SK-N-SH treated with all-trans-retinoic acid at 6 μM for 48 hours (cell line): ENCODE measurements at regions not wholly inside any gene's neighbourhood (a gene's known extent, or its start where the extent isn't known, plus 50 kb on each side); places are given as distances from the start of the nearest gene placed in this dataset.

Experiments
- ATAC-seq: fragments of 200-7000 bp; cut with Tn5 transposase; 3 replicates; pipeline ENCODE4 v1.9.1; 2020; ENCODE audit warnings: mild to moderate bottlenecking, moderate library complexity
- ARNTL ChIP-seq: fragments of 450-650 bp; formaldehyde crosslinking; IDR thresholded peaks from 2 replicates; pipeline ENCODE4 v1.5.0; 2020; ENCODE audit warnings: low read depth, mild to moderate bottlenecking, moderate library complexity, borderline replicate concordance
- CSDC2 ChIP-seq: fragments of 250-450 bp; sonication (Bioruptor Pico); IDR thresholded peaks from 2 replicates; pipeline ENCODE4 v1.5.0; 2020; ENCODE audit warnings: mild to moderate bottlenecking, moderate library complexity
- ESRRG ChIP-seq: fragments of 250-450 bp; sonication (Bioruptor Pico); IDR thresholded peaks from 2 replicates; pipeline ENCODE4 v1.6.1; 2021; ENCODE audit warnings: mild to moderate bottlenecking
- GLIS3 ChIP-seq: fragments of 250-450 bp; sonication (Bioruptor Pico); IDR thresholded peaks from 2 replicates; pipeline ENCODE4 v1.5.0; 2020; ENCODE audit warnings: mild to moderate bottlenecking, moderate library complexity
- ISL1 ChIP-seq: fragments of 250-450 bp; sonication (Bioruptor Pico); IDR thresholded peaks from 2 replicates; pipeline ENCODE4 v2.1.2; 2022; ENCODE audit warnings: mild to moderate bottlenecking, moderate library complexity
- OSR1 ChIP-seq: fragments of 250-450 bp; sonication (Bioruptor Pico); IDR thresholded peaks from 2 replicates; pipeline ENCODE4 v1.8.0; 2022; ENCODE audit warnings: moderate library complexity, mild to moderate bottlenecking, inconsistent platforms
- PATZ1 ChIP-seq: fragments of 250-450 bp; sonication (Bioruptor Pico); IDR thresholded peaks from 2 replicates; pipeline ENCODE4 v1.8.0; 2020; ENCODE audit warnings: mild to moderate bottlenecking, moderate library complexity, borderline replicate concordance
- POU6F1 ChIP-seq: fragments of 250-450 bp; sonication (Bioruptor Pico); IDR thresholded peaks from 2 replicates; pipeline ENCODE4 v1.8.0; 2021; ENCODE audit warnings: low read depth, mild to moderate bottlenecking, moderate library complexity, borderline replicate concordance
- PPARA ChIP-seq: fragments of 250-450 bp; sonication (Bioruptor Pico); IDR thresholded peaks from 2 replicates; pipeline ENCODE4 v1.5.0; 2020; ENCODE audit warnings: mild to moderate bottlenecking, borderline replicate concordance
- RARB ChIP-seq: fragments of 250-450 bp; sonication (Bioruptor Pico); IDR thresholded peaks from 2 replicates; pipeline ENCODE4 v1.8.0; 2021; ENCODE audit warnings: mild to moderate bottlenecking, moderate library complexity
- SNAI2 ChIP-seq: fragments of 250-450 bp; sonication (Bioruptor Pico); IDR thresholded peaks from 2 replicates; pipeline ENCODE4 v1.5.0; 2020; ENCODE audit warnings: mild to moderate bottlenecking, moderate library complexity
- TCF4 ChIP-seq: fragments of 250-450 bp; sonication (Bioruptor Pico); IDR thresholded peaks from 2 replicates; pipeline ENCODE4 v1.8.0; 2021; ENCODE audit warnings: mild to moderate bottlenecking, moderate library complexity, borderline replicate concordance
- TOX ChIP-seq: fragments of 250-450 bp; sonication (Bioruptor Pico); IDR thresholded peaks from 2 replicates; pipeline ENCODE4 v1.8.0; 2021; ENCODE audit warnings: mild to moderate bottlenecking, moderate library complexity, borderline replicate concordance
- TSHZ2 ChIP-seq: fragments of 250-450 bp; sonication (Bioruptor Pico); IDR thresholded peaks from 2 replicates; pipeline ENCODE4 v1.5.0; 2020; ENCODE audit warnings: mild to moderate bottlenecking, moderate library complexity
- ZC3H10 ChIP-seq: fragments of 250-450 bp; sonication (Bioruptor Pico); IDR thresholded peaks from 2 replicates; pipeline ENCODE4 v1.5.1; 2021; ENCODE audit warnings: mild to moderate bottlenecking, moderate library complexity
- ZFP3 ChIP-seq: fragments of 250-450 bp; sonication (Bioruptor Pico); IDR thresholded peaks from 2 replicates; pipeline ENCODE4 v1.5.0; 2020; ENCODE audit warnings: mild to moderate bottlenecking, moderate library complexity
- ZFP30 ChIP-seq: fragments of 450-650 bp; formaldehyde crosslinking; IDR thresholded peaks from 2 replicates; pipeline ENCODE4 v1.5.0; 2022; ENCODE audit warnings: mild to moderate bottlenecking, moderate library complexity
- ZNF70 ChIP-seq: fragments of 450-650 bp; formaldehyde crosslinking; IDR thresholded peaks from 2 replicates; pipeline ENCODE4 v1.5.0; 2020; ENCODE audit warnings: mild to moderate bottlenecking, moderate library complexity
- TF ChIP-seq, protein P1 (sequence below): fragments of 250-450 bp; sonication (Bioruptor Pico); IDR thresholded peaks from 2 replicates; pipeline ENCODE4 v1.5.1; 2021; ENCODE audit warnings: mild to moderate bottlenecking, moderate library complexity

- TF ChIP-seq TCF4 (CRISPR knock-in tag) (no peak), ZC3H10 (CRISPR knock-in tag) (no peak), GLIS3 (CRISPR knock-in tag) (no peak), RARB (CRISPR knock-in tag) (no peak)
- ATAC-seq = no peak
These were observed 245.3 kb downstream of the POLR1F start for GRCh38 chr7:19463581-19463980.

DNA sequence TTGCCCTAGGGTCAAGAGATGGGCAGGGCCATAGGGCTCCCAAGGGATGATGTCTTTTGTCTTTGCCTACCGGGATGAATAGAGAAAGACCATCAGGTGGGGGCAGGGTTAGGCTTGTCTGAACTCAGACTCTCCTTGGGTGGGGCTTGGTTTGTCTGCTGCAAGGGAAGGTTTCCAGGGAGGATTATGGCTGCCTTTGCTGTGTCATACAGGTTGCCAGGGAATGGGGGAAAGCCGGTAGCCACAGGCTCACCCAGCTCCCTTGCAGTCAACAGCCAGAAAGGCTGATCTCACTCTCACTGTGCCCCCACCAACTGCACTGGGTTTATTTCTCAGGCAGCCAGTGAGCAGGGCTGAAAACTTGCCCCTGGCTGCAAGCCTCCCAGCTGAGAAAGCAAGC, 253.2 kb downstream of the POLR1F start:
- no peak for ATAC-seq
- TF ChIP-seq GLIS3 (CRISPR knock-in tag) (no peak), ZC3H10 (CRISPR knock-in tag) (no peak), ARNTL (CRISPR knock-in tag) (no peak), ZFP3 (CRISPR knock-in tag) (no peak), PPARA (CRISPR knock-in tag) (no peak), TCF4 (CRISPR knock-in tag) (no peak), ESRRG (CRISPR knock-in tag) (no peak), POU6F1 (CRISPR knock-in tag) (no peak), RARB (CRISPR knock-in tag) (no peak), TOX (CRISPR knock-in tag) (no peak), OSR1 (CRISPR knock-in tag) (no peak), ZNF70 (CRISPR knock-in tag) (no peak), ISL1 (no peak), CSDC2 (CRISPR knock-in tag) (no peak)
- TF ChIP-seq, protein P1, sequence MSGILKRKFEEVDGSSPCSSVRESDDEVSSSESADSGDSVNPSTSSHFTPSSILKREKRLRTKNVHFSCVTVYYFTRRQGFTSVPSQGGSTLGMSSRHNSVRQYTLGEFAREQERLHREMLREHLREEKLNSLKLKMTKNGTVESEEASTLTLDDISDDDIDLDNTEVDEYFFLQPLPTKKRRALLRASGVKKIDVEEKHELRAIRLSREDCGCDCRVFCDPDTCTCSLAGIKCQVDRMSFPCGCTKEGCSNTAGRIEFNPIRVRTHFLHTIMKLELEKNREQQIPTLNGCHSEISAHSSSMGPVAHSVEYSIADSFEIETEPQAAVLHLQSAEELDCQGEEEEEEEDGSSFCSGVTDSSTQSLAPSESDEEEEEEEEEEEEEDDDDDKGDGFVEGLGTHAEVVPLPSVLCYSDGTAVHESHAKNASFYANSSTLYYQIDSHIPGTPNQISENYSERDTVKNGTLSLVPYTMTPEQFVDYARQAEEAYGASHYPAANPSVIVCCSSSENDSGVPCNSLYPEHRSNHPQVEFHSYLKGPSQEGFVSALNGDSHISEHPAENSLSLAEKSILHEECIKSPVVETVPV (CRISPR knock-in tag) = no peak
- TF ChIP-seq, all 23 proteins: peak for 0

DNA sequence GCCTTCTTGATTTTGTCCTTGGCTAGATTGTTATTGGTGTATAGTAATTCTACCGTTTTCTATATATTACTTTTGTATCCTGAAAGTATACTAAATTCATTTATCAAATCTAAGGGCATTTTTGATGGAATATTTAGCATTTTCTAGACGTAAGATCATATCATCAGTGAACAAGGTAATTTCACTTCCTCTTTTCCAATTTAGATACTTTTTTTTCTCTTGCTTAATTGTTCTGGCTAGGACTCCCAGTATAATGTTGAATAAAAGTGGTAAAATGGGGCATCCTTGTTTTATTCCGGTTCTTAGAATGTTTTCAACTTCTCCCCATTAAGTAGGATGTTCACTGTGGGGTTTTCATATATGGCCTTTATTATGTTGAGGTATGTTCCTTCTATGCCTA, 260.7 kb downstream of the POLR1F start:
- no peak for ATAC-seq
- TF ChIP-seq OSR1 (CRISPR knock-in tag) (no peak), ZFP30 (CRISPR knock-in tag) (no peak), ZNF70 (CRISPR knock-in tag) (no peak), PATZ1 (CRISPR knock-in tag) (no peak)

DNA sequence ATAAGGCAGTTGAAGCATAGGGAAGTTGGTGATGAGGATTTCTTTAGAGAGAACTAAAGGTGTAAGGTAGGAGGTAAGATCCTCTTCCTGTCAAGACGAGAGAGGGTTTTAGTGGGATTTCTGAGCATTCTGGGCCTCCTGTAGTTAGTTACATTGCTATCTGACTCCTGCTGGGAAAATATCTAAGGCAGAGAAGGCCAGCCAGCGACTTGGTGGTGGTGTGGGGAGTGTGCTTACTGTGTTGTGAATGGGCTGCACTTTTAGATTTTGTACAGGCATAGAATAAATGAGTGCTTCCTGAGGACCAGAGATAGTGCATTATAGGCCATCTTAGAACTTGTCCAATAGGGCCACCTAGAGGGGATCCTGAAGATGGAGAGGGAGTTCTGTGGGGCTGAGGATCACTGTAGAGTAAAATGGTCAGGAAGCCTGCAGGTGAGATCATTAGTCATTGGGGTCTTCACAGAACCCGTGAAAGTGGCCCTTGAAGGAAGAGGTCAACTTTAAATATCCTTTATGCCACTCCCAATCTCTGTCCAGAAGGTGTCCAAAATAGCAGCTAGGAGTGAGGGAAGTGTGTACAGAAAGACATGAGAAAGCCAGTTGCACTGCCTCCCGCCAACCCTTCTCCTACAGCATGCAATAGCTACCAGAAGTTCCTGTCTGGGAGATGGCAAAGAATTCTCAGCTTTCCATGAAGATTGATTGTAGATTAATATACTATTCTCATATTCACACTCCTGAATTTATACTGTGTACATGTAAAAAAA, 266.6 kb downstream of the POLR1F start:
- ATAC-seq = peak; percentile 97
- TF ChIP-seq TSHZ2 (CRISPR knock-in tag) (no peak), OSR1 (CRISPR knock-in tag) (no peak), ZC3H10 (CRISPR knock-in tag) (no peak), ZNF70 (CRISPR knock-in tag) (no peak), ESRRG (CRISPR knock-in tag) (no peak), CSDC2 (CRISPR knock-in tag) (no peak), TCF4 (CRISPR knock-in tag) (no peak), GLIS3 (CRISPR knock-in tag) (no peak), SNAI2 (CRISPR knock-in tag) (no peak), PPARA (CRISPR knock-in tag) (no peak), RARB (CRISPR knock-in tag) (no peak)
- TF ChIP-seq, protein P1 (CRISPR knock-in tag) = no peak
